Retina (tissue), 1 donor: ENCODE measurements at regions not wholly inside any gene's neighbourhood (a gene's known extent, or its start where the extent isn't known, plus 50 kb on each side); places are given as distances from the start of the nearest gene placed in this dataset.
"Not testable (repeated sequence)": the region's sequence is repeated elsewhere in the genome, so short reads cannot be mapped to it uniquely, and the experiment has no call there.

ENCODE experiments used
- DNase-seq: peaks from one replicate; pipeline ENCODE4 v3.0.0-alpha.2; 2016

DNA sequence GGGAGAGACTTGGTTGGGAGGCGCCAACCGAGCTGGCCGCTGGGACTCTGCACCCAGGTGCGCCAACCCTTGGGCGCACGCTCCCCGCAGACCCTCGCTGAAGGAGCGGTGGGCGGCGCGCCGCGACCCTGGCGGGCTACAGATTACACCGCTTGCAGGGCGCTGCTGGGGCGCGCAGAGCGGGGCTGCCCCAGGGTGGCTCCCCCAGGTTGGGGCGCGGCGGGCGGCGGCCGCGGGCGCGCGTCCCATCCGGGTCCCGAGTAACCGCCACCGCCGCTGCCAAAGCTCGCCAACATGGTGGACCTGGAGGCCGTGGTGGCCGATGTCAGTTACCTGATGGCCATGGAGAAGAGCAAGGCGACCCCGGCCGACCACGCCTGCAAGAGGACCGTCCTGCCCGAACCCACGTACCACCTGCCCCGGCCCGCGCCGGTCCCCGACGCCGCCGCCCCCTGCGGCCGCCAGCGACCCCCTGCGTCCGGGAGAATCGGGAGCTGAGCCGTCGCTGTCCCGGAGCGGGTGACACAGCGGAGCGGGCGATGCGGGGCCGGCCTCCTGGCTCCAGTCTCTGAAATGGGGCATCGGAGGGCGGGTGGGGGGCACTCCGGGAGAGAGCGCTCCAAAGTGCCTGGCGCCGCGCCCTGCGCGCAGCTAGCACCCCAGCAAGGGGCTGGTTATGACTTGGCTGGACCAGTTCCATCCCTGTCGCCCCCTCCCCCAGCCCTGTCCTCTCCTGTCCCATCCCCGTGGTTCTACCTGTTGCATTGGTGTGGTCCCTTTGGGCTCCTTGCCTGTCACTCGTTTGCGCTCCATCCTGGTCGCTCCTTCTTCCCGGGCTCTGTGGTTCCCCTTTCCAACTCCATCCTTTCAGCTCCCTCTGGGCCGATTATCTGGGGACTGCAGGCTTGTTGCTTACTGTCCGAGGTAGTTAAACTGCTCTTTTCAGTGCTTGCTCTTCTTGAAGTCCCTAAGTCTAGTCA, 143.3 kb upstream of the GRK3 start:
- DNase-seq, result peak; percentile 40

DNA sequence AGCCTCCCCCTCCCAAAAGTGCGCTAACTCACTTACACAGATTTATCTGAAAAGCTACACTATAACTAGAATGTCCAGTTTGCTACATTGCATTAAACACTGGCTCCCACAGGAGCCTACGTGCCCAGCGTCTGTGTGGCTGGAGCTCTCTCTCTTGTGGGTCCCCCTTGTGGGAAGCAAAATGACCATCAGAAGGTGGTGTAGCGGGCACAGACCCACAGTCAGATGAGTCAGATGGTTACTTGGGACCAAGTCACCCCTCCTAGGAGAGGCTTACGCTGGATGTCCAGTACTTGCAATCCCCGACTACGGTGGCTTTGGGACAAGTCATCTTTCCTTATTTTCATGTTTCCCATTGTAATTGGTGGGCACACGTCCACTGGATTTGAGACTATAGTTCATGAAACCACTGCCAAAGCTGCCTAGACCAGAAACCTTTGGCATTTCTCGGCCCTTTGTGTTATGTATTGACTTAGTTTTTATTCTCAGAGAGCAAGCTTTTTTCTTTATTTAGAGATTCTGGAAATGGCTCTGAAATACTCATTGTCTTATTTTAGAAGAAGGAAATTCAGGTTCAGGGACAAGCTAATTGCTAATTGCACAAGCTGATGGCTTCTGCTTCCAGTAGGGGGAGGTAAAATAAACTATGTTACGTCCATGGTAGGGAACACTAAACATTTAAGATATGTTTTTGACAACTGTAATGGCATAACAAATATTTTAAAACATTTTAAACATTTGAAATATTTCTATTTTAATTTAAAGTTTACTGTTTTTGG, 137.8 kb upstream of the GRK3 start:
- not testable (repeated sequence) for DNase-seq

DNA sequence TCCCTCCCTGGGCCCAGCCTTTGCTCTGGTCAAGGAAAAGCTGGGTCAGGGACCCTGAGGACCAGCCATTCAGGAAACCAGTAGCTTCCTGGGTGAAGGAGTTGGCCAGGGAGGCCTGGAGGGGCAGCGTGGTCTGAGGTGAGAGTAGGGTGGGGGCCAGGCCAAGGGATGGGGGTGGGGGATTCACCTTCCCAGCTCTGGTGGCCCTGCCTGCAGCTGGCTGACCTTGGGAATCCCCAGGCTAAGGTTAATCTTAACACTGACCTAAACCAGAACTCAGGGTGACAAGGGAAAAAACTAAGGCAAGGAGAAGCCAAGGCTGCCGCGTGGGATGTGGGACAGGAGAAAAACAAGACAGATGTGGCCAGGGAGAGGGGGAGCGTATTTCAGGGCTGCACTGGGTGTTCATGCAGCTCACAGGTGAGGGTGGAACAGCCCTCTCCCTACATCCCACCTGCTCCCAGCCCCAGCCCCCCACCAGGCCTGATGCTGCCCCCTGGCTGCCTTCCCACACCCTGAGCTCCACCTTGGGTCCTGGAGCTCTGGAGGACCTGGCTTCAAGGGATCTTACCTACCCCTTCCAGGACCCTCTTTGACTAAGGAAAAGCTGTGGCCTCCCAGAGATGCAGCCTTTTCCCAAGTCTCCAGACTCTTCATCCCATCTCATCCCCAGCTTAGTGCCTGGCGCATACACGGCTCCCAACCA, 132.7 kb upstream of the GRK3 start:
- DNase-seq, result not testable (repeated sequence)

DNA sequence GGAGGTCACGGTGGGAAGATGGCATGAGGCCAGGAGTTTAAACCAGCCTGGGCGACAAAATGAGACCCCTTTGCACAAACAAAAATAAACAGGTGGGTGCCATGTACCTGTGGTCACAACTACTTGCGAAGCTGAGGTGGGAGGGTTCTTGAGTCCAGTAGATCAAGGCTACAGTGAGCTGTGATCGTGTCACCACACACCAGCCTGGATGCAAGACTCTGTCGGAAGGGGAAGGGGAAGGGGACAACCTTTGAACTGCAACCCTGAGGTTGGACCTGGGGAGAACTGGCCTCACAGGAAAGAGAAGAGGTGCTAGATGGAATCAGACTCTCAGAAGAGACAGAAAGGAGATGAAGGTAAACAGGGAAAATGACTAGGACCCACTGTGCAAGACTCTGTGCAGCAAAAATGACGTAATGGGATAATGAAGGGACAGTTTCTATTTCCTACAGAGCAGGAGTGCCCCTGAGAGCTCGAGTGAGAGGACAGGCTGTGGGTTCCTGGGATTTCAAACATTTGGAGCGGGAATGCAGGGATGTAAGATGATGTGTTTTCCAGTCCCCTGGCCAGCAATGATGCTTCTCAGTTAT, 131.0 kb upstream of the GRK3 start:
- not testable (repeated sequence) for DNase-seq

DNA sequence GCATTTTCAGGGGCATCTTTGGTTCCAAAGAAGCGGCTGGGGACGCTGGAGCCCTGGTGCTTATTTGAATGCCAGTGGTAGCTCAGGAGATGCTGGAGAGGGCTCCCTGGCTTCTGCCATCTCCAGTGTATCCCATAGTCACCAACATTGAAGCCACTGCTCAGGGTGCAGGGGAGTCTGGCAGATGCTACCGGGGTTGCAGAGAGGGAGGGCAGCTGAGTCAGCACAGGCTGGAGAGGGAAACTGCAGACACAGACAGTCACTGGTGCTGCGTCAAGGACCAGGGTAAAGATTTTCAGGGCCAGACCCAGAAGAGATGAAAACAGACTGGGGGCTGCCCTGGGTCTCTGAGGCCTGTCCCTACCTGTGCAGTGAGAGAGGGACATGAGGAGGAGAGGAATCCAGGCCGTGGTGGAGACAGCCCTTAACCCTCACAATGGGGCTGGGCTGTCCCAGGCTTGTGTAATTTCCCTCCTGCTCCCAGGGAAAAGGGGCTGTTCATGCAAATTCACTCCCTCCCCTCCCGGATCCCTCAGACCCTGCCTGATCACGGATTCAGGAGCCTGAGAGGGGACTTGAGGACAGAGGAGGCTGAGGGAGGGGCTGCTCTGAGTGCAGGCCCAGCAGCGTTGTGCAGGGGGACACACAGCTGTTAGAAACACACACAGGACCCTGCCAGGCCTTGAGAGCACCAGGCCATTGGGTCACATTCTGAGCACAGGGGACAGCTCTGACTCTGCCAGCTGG, 126.9 kb upstream of the GRK3 start:
- DNase-seq, result no peak

DNA sequence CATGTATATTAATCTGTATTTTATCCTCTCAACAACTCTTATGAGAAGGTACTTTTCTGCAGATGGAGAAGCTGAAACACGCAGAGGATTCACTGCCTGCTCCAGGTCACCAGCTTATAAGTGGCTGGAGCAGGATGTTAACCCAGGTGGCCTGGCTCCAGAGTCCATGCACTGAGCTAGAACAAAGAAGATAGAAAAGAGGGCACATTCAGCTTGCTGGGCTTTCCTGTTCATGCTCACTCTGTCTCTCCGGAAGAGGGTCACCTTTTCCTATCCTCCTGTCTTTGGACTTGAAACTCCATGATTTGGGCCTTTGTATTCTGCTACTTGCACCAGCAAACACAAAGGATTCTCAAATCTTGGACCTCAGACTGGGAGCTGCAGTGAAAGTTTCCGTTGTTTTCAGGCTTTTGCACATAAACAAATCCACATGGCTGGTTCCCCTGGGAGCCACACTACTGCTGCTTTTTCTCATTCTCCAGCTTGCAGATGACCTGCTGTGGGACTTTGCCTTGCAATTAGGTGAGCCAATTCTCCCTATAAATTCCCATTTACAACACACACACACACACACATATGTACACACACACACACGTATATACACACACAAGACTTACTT, 117.3 kb upstream of the GRK3 start:
- no peak for DNase-seq

DNA sequence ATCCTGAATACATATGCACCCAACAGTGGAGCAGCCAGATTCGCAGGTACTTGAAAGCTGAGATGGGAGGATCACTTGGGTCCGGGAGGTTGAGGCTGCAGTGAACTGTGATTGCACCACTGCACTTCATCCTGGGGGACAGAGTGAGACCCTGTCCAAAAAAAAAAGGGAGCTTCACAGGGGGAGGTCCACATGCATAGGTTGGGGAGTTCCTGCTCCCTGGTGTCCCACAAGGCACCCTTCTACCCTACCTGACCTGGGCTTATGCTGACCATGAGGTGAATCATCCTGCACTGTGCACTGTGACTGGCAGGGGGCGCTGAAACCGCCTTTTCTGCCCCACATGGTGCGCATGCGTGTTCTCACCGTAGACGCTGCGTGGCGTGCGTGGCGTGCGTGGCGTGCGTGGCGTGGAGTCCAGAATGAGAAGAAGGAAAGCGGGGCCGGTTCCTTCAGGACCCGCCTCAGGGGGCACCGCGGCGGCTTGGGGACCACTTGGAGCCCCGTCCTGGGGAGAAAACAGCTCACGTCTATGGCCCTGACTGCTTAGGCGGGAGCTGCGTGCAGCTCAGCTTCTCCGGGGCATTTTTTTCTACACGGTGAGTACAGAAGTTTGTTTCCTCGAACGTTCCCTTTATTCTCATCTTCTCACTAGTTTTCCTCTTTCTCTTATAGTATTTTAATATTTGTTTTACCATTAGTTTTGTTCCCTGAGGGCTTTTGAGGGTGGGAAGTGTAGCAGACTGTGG, 116.6 kb upstream of the GRK3 start:
- peak; percentile 94 for DNase-seq

DNA sequence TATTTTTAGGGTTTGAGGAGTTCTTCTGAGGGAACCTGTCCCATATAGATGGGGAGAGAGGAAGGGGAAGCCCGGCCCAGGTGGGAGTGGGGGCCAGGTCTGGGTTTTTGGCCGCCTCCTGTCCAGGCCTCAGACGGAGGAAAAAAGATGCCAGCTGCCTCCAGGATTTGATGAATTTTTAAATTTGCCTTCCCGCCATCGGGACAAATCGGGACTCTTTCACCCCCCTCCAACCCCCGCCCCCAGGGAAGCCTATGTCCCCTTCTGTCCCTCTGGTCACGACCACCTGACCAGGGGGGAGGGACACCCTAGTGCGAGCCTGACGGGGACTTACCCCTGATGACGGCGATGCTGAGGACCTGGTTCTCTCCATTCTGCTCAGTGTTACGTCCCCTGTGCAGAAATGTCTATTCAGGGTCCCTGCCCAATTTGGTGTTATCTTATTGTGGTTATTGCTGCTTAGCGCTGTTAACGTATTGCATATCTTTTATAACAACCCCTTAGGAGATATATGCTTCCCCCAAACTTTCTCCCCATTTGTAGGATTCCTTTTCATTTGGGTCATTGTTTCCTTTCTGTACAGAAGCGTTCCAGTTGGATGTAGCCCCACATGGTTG, 115.9 kb upstream of the GRK3 start:
- peak; percentile 16 for DNase-seq

DNA sequence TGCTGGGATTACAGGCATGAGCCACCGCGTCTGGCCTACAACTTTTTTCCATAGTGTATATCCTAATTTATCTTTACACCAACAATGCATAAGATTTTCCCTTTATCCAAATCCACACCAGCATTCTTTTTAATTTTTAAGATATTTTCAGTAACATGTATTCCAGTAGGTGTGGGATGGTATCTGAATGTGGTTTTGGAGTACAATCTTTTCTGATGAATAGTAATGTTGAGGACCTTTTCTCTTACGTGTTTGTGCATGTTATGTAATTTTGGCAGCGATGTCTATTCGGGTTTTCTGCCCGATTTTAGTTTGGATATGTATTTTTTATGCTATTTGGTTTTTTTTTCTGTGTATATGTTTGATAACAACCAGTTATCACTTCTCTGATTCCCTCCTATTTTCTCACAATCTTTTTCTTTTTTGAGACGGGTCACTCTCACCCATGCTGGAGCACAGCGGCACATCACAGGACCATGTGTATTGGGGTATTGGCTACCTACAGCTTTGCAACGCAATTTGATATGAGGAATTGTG, 114.6 kb upstream of the GRK3 start:
- no peak for DNase-seq

DNA sequence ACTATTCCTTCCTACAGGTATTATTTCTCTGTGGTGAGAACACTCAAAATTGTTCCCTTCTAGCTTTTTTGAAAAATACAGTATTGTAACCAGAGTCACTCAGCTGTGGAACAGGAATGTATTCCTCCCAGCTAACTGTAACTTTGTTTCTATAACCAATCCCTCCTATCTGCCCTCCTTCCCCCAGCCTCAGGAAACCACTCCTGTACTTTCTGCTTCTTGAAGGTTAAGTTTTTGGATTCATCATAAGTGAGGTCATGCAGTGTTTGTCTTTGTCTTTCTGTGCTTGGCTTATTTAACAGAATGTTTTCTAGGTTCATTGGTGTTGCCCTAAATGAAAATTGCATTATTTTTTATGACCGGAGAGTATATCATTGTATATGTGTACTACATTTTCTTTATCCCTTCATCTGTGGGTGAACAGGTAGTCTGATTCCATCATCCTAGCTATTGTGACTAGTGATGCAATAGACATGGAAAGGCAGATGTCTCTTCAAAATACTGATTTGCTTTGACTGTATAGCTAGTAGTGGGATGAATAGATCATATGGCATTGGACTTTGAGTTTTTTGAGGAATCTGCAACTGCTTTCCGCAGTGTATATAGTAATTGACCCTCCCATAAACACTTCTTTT, 112.9 kb upstream of the GRK3 start:
- DNase-seq, result no peak

DNA sequence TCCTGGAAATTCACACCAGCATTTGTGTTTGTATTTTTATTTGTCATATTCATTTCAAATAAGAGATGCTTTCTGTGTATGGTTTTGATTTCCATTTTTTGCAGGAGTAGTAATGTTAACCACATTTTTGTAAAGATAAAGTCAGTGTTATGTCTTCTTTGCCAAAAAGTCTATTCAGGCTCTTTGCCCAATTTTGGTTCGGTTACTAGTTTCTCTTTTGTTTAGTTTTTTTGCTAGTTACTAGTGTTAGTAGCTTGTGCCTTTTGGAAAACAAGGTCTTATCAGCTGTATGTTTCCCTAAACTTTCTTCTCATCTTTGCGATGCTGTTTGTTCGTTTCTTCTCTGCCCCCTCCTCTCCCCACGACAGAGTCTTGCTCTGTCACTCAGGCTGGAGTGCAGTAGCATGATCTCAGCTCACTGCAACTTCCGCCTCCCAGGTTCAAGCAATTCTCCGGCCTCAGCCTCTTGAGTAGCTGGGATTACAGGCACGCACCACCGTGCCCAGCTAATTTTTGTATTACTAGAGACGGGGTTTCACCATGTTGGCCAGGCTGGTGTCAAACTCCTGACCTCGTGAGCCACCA, 112.3 kb upstream of the GRK3 start:
- DNase-seq, result no peak

DNA sequence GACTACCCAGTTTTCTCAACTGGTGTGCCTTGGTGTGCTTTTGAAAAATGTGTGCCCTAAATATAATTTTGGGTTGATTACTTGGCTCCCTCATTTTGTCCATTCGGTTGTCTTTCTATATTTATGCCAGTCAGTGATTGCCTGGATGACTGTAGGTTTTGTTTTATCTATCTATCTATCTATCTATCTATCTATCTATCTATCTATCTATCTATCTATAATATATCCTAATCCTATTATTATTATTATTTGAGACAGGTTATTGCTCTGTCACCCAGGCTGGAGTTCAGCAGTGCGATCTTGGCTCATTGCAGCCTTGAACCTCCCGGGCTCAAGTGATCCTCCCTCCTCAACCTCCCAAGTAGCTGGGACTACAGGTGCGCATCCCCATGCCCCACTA, 111.4 kb upstream of the GRK3 start:
- no peak for DNase-seq

DNA sequence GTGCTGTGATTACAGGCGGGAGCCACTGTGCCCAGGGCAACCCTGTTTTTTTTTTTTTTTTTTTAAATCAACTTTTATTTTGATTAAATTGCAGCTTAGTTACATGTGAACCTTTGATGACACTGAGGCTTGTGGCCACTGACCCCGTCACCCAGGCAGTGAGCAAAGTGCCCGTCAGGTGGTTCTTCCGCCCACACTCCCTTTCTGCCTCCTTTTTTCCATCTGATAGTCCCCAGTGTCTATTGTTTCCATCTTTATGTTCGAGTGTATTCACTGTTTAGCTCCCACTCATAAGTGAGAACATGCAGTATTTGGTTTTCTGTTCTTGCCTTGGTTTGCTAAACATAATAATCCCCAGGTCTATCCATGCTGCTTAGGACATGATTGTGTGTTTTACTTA, 110.9 kb upstream of the GRK3 start:
- DNase-seq, result no peak

DNA sequence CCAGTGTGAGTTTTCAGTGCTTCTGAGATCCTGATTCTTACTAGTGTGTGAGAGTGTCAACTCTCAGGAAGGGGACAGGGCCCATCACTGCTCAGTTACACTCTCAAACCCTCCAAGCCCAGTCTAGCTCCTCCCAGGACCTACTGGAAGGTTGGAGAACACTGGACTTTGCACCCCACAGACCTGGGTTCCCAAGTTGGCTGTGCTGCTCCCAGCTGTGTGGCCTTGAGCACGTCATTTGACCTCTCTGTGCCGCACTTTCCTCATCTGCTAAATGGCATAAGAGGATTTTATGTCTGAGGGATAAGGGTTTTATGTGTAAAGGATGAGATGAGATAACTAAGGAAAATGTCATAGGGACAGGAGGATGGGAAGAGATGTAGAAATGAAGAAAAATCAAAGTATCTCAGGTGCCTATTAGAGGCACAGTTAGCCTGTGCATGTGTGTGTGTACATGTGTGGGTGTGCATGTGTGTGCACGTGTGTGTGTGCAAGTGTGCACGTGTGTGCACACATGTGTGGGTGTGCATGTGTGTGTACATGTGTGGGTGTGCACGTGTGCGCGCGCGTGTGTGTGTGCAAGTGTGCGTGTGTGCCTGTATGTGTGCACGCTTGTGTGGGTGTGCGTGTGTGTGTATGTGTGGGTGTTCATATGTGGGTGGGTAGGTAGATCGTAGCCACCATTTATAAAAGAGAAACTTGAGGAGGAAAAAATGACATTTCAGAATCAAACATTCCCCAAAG, 108.0 kb upstream of the GRK3 start:
- DNase-seq, result not testable (repeated sequence)

DNA sequence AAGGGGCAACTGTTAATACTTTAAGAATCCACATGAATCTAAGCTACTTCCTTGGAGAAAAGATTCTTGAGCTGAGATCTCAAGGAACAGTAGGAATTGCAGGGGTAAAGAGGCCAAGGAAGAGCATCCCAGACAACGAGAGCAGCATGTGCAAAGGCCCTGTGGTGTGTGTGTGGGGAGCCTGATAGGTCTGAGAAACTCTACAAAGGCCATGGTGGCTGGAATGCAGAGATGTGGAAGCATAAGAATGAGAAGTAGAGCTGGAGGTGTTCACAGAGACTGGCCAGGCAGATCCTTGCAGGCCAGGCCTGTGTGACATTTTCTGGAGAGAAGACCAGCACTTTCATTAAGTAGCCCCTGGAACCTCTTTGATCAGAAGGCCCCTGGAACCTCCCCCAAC, 105.8 kb upstream of the GRK3 start:
- not testable (repeated sequence) for DNase-seq

DNA sequence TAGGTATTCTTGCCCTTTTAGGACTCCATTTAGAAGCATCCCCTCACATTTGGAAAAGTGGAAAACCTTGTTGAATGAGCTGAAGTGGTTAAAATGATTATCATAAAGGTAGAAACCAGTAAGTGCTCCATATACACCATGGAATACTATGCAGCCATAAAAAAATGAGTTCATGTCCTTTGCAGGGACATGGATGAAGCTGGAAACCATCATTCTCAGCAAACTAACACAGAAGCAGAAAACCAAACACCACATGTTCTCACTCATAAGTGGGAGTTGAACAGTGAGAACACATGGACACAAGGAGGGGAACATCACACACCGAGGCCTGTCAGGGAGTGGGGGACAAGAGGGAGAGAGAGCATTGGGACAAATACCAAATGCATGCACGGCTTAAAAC, 103.8 kb upstream of the GRK3 start:
- DNase-seq, result not testable (repeated sequence)

DNA sequence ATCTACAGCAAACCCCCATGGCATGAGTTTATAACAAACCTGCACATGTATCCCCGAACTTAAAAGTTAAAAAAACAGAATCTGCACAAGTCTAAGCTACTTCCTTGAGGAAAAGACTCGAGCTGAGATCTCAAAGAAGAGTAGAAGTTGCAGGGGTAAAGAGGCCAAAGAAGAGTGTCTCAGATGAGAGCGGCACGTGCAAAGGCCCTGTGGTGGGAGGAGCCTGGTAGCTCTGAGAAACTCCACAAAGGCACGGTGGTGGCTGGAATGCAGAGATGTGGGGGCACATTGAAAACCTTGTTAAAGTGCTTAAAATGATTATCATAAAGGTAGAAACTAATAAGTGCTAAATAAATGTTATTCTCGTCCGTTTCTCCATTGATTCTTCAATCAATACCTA, 103.2 kb upstream of the GRK3 start:
- no peak for DNase-seq
